ENCODE measurements at regions not wholly inside any gene's neighbourhood (a gene's known extent, or its start where the extent isn't known, plus 50 kb on each side); places are given as distances from the start of the nearest gene placed in this dataset.

DNA sequence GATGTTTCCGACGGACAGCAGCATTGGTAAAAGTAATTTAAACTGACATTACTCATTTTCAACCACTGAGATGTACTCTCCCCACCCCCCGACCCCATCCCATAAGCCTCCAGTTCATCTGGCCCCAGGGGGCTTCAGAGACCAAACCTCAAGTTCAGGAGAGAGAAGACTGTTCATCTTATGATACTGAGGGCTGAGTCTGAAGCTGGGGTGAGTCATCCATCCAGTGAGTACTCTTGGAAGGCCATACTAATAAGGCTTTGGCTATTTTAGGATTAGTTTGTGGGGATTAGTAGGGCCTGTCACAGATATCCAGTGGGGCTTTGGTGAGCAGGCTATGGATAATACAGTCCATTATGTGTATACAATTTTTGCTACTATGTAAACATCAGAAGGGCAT, 125.3 kb upstream of the APCDD1 start:
- no peak overlapping the region for H3K27ac ChIP-seq (ENCODE audit: extremely low read depth, low read depth, low read length)
- no peak for TF ChIP-seq GLIS1 (tag by site-specific recombination; IDR thresholded peaks at IDR 0.05)
- TF ChIP-seq ZNF555 (tag by site-specific recombination; conservative IDR thresholded peaks at IDR 0.05): no peak
- TF ChIP-seq, protein P1, sequence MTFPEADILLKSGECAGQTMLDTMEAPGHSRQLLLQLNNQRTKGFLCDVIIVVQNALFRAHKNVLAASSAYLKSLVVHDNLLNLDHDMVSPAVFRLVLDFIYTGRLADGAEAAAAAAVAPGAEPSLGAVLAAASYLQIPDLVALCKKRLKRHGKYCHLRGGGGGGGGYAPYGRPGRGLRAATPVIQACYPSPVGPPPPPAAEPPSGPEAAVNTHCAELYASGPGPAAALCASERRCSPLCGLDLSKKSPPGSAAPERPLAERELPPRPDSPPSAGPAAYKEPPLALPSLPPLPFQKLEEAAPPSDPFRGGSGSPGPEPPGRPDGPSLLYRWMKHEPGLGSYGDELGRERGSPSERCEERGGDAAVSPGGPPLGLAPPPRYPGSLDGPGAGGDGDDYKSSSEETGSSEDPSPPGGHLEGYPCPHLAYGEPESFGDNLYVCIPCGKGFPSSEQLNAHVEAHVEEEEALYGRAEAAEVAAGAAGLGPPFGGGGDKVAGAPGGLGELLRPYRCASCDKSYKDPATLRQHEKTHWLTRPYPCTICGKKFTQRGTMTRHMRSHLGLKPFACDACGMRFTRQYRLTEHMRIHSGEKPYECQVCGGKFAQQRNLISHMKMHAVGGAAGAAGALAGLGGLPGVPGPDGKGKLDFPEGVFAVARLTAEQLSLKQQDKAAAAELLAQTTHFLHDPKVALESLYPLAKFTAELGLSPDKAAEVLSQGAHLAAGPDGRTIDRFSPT (tag by site-specific recombination; IDR thresholded peaks at IDR 0.05): no peak
- no peak for TF ChIP-seq ZNF785 (tag by site-specific recombination; IDR thresholded peaks at IDR 0.05)
- TF ChIP-seq, protein P2, sequence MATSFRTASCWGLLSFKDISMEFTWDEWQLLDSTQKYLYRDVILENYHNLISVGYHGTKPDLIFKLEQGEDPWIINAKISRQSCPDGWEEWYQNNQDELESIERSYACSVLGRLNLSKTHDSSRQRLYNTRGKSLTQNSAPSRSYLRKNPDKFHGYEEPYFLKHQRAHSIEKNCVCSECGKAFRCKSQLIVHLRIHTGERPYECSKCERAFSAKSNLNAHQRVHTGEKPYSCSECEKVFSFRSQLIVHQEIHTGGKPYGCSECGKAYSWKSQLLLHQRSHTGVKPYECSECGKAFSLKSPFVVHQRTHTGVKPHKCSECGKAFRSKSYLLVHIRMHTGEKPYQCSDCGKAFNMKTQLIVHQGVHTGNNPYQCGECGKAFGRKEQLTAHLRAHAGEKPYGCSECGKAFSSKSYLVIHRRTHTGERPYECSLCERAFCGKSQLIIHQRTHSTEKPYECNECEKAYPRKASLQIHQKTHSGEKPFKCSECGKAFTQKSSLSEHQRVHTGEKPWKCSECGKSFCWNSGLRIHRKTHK (tag by site-specific recombination; IDR thresholded peaks at IDR 0.05): no peak
- no peak for TF ChIP-seq ZNF707 (tag by site-specific recombination; IDR thresholded peaks at IDR 0.05)
- no peak for TF ChIP-seq ZFHX2 (tag by site-specific recombination; conservative IDR thresholded peaks at IDR 0.05)
- TF ChIP-seq, protein P3, sequence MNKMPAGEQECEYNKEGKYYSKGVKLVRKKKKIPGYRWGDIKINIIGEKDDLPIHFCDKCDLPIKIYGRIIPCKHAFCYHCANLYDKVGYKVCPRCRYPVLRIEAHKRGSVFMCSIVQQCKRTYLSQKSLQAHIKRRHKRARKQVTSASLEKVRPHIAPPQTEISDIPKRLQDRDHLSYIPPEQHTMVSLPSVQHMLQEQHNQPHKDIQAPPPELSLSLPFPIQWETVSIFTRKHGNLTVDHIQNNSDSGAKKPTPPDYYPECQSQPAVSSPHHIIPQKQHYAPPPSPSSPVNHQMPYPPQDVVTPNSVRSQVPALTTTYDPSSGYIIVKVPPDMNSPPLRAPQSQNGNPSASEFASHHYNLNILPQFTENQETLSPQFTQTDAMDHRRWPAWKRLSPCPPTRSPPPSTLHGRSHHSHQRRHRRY (tag by site-specific recombination; IDR thresholded peaks at IDR 0.05): no peak
- TF ChIP-seq SCRT1 (tag by site-specific recombination; IDR thresholded peaks at IDR 0.05; ENCODE audit: borderline replicate concordance): no peak
- no peak for TF ChIP-seq ZNF473 (tag by site-specific recombination; IDR thresholded peaks at IDR 0.05)
- TF ChIP-seq ZNF19 (tag by site-specific recombination; IDR thresholded peaks at IDR 0.05; ENCODE audit: low read depth): no peak
- TF ChIP-seq ZSCAN16 (tag by site-specific recombination; IDR thresholded peaks at IDR 0.05): no peak
- no peak for TF ChIP-seq ZNF426 (tag by site-specific recombination; IDR thresholded peaks at IDR 0.05)
- TF ChIP-seq ZNF558 (tag by site-specific recombination; IDR thresholded peaks at IDR 0.05): no peak
- TF ChIP-seq, protein P4, sequence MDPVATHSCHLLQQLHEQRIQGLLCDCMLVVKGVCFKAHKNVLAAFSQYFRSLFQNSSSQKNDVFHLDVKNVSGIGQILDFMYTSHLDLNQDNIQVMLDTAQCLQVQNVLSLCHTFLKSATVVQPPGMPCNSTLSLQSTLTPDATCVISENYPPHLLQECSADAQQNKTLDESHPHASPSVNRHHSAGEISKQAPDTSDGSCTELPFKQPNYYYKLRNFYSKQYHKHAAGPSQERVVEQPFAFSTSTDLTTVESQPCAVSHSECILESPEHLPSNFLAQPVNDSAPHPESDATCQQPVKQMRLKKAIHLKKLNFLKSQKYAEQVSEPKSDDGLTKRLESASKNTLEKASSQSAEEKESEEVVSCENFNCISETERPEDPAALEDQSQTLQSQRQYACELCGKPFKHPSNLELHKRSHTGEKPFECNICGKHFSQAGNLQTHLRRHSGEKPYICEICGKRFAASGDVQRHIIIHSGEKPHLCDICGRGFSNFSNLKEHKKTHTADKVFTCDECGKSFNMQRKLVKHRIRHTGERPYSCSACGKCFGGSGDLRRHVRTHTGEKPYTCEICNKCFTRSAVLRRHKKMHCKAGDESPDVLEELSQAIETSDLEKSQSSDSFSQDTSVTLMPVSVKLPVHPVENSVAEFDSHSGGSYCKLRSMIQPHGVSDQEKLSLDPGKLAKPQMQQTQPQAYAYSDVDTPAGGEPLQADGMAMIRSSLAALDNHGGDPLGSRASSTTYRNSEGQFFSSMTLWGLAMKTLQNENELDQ (tag by site-specific recombination; IDR thresholded peaks at IDR 0.05; ENCODE audit: low read depth): no peak
- TF ChIP-seq PRDM1 (tag by site-specific recombination; IDR thresholded peaks at IDR 0.05): no peak
- TF ChIP-seq, protein P5, sequence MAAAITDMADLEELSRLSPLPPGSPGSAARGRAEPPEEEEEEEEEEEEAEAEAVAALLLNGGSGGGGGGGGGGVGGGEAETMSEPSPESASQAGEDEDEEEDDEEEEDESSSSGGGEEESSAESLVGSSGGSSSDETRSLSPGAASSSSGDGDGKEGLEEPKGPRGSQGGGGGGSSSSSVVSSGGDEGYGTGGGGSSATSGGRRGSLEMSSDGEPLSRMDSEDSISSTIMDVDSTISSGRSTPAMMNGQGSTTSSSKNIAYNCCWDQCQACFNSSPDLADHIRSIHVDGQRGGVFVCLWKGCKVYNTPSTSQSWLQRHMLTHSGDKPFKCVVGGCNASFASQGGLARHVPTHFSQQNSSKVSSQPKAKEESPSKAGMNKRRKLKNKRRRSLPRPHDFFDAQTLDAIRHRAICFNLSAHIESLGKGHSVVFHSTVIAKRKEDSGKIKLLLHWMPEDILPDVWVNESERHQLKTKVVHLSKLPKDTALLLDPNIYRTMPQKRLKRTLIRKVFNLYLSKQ (tag by site-specific recombination; IDR thresholded peaks at IDR 0.05; ENCODE audit: borderline replicate concordance): no peak
- TF ChIP-seq TRIM28 (IDR thresholded peaks at IDR 0.05; ENCODE audit: borderline replicate concordance, low read length): no peak
- no peak for TF ChIP-seq ZNF521 (tag by site-specific recombination; IDR thresholded peaks at IDR 0.05)
- no peak for TF ChIP-seq ZIC2 (tag by site-specific recombination; IDR thresholded peaks at IDR 0.05)
- no peak overlapping the region for H3K4me3 ChIP-seq (ENCODE audit: low read depth, low read length)
- no peaks in the 10 kb centered on the region for H3K4me1 ChIP-seq (ENCODE audit: control insufficient read depth, insufficient read depth, low read length)
- no peaks in the 10 kb centered on the region for H3K36me3 ChIP-seq (ENCODE audit: control insufficient read depth in 2 of 2, insufficient read depth in 1 of 2, low read length in 2 of 2)
- ChIA-PET POLR2A (interaction anchor here (0.6 kb wide), 1 partner anchor 13 kb away, joined by 3 read pairs; no protein-coding TSS in a partner anchor), CTCF (interaction anchor here (0.6 kb wide), 1 partner anchor 490 kb away, joined by 3 read pairs; no protein-coding TSS in a partner anchor)
- no peaks in the 10 kb centered on the region for H3K9me3 ChIP-seq (ENCODE audit: control insufficient read depth, insufficient read depth, low read depth, low read length)
